NT2/D1 (cell line): ENCODE measurements at regions not wholly inside any gene's neighbourhood (a gene's known extent, or its start where the extent isn't known, plus 50 kb on each side); places are given as distances from the start of the nearest gene placed in this dataset.

Experiments
- YY1 ChIP-seq: IDR thresholded peaks from 2 replicates; pipeline ENCODE4 v1.6.1; 2011; ENCODE audit not compliant: insufficient read length, insufficient read depth
- ZNF274 ChIP-seq: IDR thresholded peaks from 2 replicates; pipeline ENCODE4 v1.6.1; 2011; ENCODE audit warnings: mild to moderate bottlenecking, low read depth, low read length

DNA sequence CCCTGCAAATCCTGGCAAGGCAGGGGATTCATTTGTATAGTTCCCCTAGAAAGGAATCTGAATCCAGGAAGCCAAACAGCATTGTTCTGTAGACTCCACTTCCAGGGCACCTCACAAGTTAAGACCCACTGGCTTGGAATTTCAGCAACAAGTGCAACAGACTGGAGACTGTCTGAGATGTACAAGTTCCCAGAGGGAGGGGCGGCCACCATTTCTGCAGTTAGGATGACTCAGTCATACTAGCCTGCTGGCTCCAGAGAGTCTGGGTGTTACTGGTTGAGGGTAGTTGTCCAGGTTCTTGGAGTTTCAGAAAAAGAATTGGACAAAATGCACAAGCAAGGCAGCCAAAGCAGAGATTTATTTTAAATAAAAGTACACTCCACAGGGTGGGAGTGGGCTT lies 384.2 kb downstream of the DSC3 start:
- no peak for TF ChIP-seq ZNF274
- no peak for TF ChIP-seq YY1
